HG02840 (cell line): ENCODE measurements at regions not wholly inside any gene's neighbourhood (a gene's known extent, or its start where the extent isn't known, plus 50 kb on each side); places are given as distances from the start of the nearest gene placed in this dataset.

Experiments used
- ATAC-seq: cut with Tn5 transposase; IDR thresholded peaks from one replicate; pipeline ENCODE4 v1.9.1; 2021; ENCODE audit warnings: mild to moderate bottlenecking, moderate library complexity, moderate number of reproducible peaks; ENCODE audit not compliant: unreplicated experiment, low FRiP score

DNA sequence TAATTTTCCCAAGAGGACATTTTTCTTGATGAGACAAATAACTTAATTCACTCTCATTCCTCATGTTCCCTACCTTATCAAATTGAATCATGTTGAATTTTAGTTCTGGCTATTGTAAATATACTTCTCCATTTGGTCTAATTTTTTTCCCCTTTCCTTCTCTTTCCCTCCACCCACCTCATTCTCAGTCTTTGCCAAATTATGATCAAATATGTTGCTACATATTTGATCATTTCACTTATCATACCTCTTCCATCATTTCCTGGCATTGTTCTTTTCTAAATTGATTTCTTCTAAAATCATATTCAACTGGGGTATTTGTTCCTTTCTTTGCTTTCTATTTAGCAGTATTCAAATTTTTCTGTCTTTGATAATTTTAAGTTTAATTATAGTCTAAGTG, 52.3 kb downstream of the HDGFL1 start:
- ATAC-seq: no peak

DNA sequence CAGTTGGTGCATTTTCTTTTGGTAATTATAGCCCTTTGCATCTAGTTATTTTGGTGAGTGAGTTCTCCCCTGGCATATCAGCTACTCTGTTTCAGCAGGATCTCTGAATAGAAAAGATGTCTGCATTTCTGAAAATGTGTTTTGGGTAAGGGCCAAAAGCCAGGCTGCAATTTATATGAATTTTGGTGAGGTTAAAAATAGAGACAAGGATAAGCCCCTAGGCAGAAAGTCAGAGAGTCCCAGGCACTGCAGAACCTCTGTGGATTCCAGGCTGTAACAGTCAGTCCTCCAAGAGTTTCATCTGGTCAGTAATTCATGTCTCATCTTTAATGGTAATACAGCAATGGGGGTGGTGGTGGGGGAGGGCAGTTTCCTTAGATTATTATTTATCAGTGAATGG, 53.0 kb downstream of the HDGFL1 start:
- ATAC-seq: no peak

DNA sequence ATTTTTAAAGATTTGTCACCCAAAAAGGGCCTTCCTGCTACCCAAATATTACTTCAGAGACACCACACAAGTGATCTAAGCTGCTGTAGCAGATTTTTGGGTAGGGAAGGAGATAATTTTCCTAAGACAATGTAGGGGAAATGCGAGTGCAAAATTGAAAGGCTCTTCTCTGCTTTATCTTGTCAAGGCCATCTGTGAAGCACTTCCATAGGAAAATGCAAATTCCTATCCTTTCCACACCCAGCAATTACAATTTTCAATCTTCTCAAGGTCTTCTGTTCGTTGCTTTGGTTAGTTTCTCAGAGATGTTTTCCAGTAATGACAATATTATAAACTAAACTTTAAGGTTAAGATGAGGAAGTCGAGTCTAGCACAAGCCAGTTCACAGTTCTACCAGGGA, 53.4 kb downstream of the HDGFL1 start:
- ATAC-seq: no peak

DNA sequence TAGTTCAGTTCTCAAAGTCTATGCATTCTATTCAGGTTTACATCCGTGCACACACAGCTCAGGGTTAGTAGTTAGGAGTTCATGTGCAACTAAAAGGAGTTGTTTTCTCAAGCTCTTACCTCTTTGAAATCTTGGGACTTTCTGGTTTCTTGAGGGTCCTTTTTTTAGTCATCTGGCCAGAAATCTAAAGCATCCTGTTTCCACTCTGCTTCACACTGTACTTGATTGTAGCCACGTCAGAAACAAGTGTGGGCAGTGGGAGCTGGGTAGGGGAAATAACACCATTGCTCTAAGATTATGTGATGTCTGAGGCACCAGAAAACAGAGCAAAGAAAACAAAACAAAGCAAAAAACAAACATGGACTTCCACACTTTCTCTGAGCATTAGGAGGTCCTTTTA, 58.3 kb downstream of the HDGFL1 start:
- no peak for ATAC-seq

DNA sequence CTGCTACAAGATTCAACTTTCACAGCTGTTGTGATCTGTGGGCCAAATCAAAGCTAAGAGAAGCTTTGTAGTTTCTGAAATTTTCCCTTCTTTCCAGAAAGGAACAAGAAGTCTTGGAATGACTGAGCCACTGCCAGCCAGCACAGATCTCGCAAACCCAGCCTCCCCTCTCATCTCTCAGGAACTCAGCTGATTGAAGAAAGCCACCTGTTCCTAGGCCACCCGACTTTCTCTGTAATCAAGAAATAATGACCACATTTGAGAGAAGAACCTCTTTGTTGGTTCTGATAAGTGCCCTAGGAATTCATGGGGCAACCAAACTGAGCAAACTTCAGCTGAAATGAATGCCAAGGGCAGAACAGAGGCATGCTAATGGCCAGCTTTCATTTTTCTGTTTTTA, 61.7 kb downstream of the HDGFL1 start:
- no peak for ATAC-seq

DNA sequence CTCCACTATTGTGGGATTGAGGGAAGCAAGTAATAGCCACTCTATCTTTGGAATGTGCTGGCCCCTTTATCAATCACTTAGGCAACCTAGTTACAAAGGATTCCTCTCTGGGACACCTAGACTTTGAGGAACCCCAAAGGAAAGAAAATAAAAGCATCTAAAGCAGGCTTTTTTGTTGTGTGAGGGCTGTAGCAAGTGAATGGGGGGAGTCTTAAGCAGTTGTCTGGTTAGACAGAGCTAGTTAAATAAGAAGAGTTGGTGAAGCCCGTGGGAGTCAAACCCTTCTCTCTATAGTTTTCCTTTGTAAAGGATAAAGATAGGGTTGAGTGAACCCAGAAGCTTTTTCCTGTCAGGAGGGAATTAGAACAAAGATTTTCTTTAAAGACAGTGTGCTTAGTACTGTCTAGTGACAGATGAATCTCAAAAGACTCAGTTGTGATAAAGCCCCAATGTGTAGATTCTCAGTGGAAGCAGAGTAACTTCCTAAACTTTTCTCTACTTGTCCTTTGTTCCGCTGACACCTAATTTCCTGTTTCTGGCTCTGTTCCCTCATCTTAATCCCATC, 63.3 kb downstream of the HDGFL1 start:
- ATAC-seq: no peak

DNA sequence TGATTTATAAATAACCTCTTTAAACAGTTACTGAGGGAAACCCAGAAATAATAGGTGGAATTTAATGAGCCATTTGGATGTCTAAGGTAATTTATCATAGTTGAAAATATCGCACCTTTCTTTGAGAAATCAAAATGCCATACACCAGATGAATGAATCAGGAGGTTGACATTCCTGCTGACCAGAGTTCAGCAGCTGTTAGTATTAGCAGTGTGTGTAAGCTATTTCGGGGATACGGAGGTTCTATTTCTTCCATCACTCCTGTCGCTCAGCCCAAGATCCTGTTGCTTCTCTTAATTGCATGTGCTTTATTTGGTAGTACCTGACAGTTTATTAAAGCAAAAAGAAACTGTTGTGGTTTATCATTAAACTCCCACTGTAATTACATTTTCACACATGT, 67.1 kb downstream of the HDGFL1 start:
- ATAC-seq: no peak

DNA sequence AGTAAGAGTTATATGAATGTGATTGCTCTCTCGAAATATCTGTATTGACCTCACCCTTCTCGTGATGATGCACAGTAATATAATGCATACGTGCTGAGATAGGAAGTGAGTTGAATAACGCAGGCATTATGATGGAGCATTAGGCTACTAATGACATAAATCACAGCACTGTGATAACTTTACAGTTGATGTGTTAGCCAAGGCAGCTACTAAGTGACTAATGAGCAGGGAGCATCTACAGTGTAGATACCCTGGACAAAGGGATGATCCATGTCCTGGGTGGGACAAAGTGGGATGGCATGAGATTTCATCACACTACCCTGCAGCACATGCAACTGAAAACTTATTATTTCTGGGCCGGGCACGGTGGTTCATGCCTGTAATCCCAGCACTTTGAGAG, 68.4 kb downstream of the HDGFL1 start:
- ATAC-seq: no peak

DNA sequence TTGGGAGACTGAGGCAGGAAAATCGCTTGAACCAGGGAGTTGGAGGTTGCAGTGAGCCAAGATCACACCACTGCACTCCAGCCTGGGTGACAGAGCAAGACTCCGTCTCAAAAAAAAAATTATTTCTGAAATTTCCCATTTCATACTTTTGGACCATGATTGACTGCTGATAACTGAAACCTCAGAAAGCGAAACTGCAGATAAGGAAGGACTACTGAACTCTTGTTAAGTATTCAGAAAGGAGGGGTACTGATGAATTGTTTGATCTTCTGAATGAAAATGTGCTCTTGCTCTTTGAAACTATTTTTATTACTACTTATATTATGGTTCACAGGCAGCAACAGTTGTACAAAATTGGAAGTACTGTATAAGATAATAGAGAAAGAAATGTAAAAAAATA, 69.0 kb downstream of the HDGFL1 start:
- ATAC-seq: no peak

DNA sequence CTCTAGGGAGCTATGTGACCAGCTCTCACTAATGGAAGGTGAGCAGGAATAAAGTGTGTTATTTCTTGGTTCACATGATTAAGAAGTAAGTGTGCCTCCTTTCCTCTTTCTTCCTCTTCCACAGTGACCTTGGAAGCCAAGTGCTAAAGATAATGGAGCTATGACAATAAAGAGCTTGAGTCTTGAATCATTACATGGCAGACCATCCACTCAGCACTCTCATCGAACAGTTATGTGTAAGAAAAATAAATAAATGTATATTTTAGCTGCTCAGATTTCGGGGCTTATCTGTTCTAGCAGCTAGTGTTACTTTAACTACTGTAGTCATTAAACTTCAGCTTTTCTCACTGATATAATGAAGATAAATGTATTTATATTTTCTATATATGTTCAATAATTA, 72.9 kb downstream of the HDGFL1 start:
- no peak for ATAC-seq

DNA sequence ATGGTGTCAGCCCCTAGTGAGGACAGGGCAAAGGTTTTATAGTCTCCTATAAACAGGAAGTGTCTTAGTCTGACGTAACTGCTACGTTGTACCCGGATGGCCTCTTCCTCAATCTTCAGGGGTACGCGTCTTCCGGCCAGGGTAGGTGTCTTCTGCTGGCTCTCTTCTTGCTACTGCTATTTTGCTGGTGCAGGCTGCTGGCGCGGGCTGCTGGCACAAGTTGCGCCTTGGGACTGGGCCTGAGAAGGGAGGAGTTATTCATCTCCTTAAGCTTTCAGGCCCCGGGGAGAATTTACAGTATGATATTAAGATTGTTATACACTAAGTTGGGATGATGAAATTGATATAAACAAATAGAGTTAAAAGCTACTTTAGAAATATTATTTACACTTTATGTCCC, 74.4 kb downstream of the HDGFL1 start:
- no peak for ATAC-seq

DNA sequence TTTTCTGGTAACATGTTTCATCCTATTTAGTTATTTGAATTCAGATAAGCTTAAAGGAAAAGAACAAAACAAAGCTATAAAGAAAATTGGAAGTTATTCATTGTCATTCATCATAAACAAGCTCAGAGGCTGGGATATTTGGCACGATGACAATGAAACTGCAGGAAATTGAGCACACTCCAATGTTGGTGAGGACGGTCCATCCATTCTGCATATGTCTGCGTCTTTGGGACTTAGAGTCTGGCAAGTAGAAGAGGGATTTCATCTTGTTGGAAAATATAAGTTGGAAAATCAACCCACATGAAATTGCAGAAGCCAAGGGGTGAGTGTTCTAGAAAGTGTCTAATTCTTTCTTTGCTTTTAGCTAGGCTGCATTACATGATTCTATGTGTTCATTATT, 78.4 kb downstream of the HDGFL1 start:
- ATAC-seq: no peak

DNA sequence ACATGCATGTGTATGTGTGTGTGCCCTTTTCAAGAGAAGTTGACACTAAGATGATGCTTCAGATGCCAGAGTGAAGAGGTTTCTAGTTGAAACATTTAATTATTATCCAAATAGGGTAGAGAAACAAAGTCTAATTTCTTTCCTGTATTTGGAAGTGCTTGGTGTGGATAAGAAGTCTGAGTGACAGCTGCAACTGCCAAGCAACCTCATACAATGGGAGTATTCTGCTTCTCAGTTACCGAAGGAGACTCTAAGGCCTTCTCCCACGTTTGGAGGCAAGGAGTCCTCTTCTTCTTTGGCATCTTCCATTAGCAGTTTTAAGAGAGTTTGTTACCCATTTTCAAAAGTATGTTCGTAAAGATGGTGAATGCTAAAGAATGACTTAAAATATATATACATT, 82.4 kb downstream of the HDGFL1 start:
- no peak for ATAC-seq

DNA sequence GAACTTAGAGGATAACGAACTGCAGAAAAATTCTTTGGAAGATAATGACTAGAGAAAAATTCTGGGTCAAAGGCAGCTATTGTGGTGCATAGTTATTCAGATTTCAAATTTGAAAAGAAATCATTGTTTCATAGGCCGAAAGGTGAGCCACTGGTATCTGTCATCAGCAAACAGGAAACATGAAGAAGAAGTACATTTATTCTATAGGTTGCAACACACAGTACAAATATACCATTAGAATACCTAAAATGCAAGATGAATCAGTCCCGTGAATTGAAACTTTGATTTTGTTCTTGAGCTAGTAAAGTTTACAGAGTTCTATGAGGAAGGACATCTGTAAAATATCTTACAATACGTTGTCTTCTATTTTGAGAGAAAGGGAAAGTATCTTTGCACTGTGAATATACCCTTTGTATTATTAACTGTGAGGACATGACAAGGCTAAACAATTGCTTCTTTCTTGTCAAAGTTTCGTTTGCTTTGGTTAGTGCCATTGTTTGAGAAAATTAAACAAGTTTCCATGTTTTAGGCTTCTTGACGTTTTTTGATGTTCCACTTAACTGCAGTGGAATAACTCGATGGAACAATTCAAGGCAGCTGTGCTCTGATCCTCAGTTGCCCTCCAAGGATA, 84.7 kb downstream of the HDGFL1 start:
- no peak for ATAC-seq

DNA sequence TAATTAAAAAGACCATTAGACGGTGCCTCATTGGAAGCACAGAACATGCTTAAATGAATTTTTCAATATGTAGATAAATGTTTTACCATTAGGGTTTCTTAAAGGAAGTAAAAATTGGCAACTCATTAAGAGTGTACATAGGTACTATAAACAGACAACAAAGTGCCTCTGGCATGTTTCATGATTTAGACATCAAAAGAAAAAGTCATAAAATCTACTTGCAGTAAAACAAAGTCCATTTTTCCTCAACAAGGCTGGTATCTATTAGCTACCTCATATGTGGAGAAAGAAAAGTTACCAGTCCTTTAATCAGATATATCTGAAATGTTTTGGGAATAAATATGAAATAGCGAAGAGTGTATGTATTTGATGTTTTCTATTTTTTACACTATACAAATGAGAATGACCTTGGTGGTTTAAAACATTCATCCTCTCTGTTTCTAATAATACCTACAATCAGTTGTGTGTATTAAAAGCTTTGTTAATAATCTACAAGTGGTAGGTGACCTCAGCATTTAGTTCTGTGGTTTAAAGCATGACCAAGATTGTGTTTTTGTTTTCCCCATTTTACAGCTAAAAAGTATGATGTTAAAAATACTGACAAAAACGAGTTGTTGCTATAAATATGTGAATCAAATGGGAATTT, 87.5 kb downstream of the HDGFL1 start:
- no peak for ATAC-seq

DNA sequence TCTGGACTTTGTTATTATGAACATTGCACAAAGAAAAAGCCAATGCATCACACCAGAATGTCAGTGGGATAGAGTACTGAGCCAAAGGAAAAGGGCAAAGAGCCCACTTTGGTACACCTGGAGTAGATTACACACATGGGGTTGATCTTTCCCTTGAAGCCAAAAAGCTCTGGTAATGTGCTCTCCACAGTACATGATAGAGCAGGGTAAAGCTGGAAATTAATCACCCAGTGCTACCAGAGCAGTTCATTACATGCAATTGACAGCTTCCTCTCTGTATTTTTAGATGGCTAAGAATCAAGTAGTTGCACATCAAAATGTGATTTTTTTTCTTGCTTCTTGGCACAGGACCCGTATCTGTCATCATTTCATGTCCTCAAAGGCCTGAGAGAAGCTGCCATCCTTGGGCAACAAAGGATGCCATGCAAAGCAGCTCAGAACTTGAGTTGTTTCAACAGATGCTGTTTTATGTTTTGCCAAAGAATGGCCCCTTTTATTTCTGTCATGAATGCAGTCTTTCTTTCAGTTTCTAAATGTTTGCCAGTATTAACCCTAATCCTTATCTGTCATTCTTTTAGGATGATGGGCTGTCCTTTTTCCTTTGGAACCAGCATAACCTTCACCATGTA, 88.1 kb downstream of the HDGFL1 start:
- no peak for ATAC-seq

DNA sequence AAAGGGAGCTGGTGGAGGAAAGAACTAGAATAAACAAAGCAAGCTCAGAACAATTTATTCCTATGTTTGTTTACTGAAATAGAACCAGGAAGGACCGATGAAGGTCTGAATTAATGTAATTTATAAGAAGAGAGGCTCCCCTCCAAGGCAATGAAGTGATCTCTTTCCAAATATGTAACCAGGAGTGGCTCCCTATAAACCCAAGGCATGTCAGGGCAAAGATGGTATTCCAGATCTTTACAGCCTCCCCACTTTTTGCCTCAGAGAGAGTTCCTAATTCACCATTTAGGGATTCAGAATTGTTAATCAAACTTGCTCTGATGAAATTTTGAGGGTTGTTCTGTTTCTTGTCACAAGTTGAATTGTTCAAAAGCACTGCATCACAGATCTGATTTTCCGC, 88.8 kb downstream of the HDGFL1 start:
- no peak for ATAC-seq

DNA sequence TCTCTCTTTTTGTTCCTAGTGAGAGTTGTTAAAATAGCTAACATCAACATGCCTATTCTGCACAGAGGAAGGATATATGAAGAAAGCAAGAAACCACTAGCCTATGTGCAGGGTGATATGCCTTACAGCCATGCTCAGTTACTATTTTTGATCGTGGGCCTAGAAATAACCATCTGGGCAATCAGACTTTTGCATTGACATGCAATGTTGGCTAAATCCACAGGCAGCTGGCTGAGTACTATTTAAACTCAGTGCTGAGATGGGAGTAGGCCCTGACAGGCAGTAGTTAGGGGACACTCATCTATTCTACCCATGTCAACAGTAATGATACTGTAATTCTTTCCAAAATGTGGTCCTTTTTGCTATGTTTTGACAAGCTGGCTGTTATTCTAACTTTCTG, 89.6 kb downstream of the HDGFL1 start:
- no peak for ATAC-seq

DNA sequence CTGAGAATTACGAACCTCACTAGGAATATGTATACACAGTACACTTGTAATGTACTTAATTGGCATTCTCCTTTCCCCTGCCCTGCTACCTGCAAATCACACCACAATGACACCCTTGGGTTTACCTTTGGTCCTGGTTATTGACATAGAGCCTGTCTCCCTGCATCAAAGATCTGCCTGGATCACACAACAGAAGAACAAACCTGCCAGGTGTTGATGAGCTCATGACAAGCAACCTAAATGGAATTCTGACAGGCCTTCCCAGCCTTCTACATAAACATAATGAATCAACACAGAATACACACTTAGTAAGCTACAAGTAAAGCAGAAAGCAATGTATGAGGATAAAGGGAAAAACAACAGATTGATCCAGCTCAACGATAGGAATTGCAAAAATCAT, 95.6 kb downstream of the HDGFL1 start:
- no peak for ATAC-seq

DNA sequence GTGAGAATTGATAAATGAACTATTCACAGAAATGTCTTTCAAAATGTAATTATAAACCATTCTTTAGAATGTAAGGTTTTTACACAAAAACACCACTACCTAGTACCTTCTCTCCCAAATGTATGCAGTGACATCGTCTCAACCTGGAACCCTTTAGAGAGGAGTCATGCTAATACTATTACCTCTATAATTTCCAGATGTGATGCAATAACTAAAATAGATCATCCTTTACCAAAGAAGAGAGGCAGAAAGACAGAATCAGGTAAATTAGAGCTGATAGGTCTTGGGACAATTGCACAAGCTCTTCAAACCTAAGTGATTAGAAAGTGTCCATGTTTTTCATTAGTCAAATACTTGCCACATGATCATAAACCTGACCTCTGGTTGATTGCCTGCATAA, 96.7 kb downstream of the HDGFL1 start:
- ATAC-seq: no peak

DNA sequence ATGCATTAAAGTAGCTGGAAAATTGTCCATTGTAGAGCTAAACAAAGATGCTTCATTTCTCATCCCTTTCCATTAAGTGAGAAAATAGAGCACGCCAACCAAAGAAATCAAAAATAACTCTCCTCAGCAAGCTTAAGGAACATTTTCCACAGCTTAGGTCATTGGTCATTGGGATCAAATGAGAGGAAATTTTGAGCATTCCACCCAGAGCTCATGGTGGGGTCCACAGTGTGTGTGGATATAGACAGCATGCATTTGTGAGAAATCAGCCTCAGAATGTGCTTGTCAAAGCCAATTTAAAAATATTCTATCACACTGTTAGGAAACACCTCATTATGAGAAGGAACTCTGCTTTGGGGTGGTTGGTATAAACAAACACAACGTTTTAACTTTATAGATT, 97.2 kb downstream of the HDGFL1 start:
- ATAC-seq: no peak

DNA sequence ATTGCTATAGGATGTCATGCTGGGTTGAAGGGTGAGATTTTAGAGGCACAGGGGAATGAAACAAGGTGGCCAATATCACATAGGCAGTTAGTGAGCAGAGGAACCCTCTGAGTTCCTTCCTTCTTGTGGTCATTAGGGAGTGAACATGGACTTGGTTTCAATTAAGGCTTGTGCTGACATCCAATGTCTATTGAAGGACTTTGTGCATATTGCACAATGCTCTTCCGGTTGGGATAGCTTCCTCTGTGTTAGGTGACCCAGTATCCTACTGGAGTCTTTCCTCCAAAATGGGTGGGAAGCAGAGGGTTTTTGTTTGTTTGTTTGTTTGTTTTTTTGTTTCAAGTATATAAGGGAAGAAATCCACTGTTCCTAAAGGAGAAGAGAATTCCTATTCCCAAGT, 98.5 kb downstream of the HDGFL1 start:
- ATAC-seq: no peak
